Upper lobe of left lung (tissue), 6 donors: ENCODE measurements at regions not wholly inside any gene's neighbourhood (a gene's known extent, or its start where the extent isn't known, plus 50 kb on each side); places are given as distances from the start of the nearest gene placed in this dataset.

Experiments used
- ATAC-seq, 2 donors: fragments of 200-7000 bp; cut with Tn5 transposase; one replicate each; pipeline ENCODE4 v1.9.1; 2022; ENCODE audit warnings: mild to moderate bottlenecking in 2 of 2, moderate library complexity in 2 of 2; ENCODE audit not compliant: low FRiP score in 2 of 2
- DNase-seq, 2 donors: peaks; one replicate each; pipeline ENCODE4 v3.0.0-alpha.2; 2019 to 2020
- H3K27ac ChIP-seq, 4 donors: fragments of 200-600 bp; sonication (generic); one replicate each; pipeline ENCODE4 v1.5.1; 2016 to 2019
- H3K27me3 ChIP-seq, 4 donors: fragments of 200-600 bp; sonication (generic); one replicate each; pipeline ENCODE4 v1.5.1; 2017 to 2019
- H3K36me3 ChIP-seq, 4 donors: fragments of 200-600 bp; sonication (generic); one replicate each; pipeline ENCODE4 v1.5.1; 2016 to 2019
- H3K4me1 ChIP-seq, 4 donors: fragments of 200-600 bp; sonication (generic); one replicate each; pipeline ENCODE4 v1.5.1; 2018 to 2019
- H3K4me3 ChIP-seq, 4 donors: fragments of 200-600 bp; sonication (generic); one replicate each; pipeline ENCODE4 v1.5.1; 2017 to 2019; ENCODE audit warnings: mild to moderate bottlenecking in 2 of 4, moderate library complexity in 1 of 4
- H3K9me3 ChIP-seq, 4 donors: fragments of 200-600 bp; sonication (generic); one replicate each; pipeline ENCODE4 v1.5.1; 2018 to 2019
- EP300 ChIP-seq, 4 donors: sonication (generic); formaldehyde crosslinking; IDR thresholded peaks; one replicate each; pipeline ENCODE4 v1.5.1; 2017; ENCODE audit warnings: antibody characterized with exemption in 4 of 4, control low read depth in 2 of 4
- POLR2A ChIP-seq, 4 donors: fragments of 450-650 bp; IDR thresholded peaks; one replicate each; pipeline ENCODE4 v1.5.1; 2016 to 2017; ENCODE audit warnings: antibody characterized with exemption in 4 of 4, mild to moderate bottlenecking in 2 of 4
- POLR2AphosphoS5 ChIP-seq, 2 donors: sonication (generic); formaldehyde crosslinking; IDR thresholded peaks; one replicate each; pipeline ENCODE4 v1.5.1; 2017; ENCODE audit warnings: antibody characterized with exemption in 2 of 2
- WGBS, 2 donors: methylation state at CpG; one replicate each; pipeline ENCODE4 v1.1.5; 2017 to 2018; 5-methylcytosine and 5-hydroxymethylcytosine counted together
- TF ChIP-seq, protein P1 (sequence below), 6 experiments: fragments of 450-650 bp in 4 of 6; fragments of 200-600 bp in 2 of 6; sonication (generic) in 2 of 6; IDR thresholded peaks; one replicate each; pipeline ENCODE4 v1.5.1; 2016 to 2019; ENCODE audit warnings: antibody characterized with exemption in 6 of 6
- donor health status: DM: no; HTN: no; CAD: no; lungs with moderate emphysema.
- donor health status: DM: no; HTN: yes; CAD: no; lungs with severe emphysema.

DNA sequence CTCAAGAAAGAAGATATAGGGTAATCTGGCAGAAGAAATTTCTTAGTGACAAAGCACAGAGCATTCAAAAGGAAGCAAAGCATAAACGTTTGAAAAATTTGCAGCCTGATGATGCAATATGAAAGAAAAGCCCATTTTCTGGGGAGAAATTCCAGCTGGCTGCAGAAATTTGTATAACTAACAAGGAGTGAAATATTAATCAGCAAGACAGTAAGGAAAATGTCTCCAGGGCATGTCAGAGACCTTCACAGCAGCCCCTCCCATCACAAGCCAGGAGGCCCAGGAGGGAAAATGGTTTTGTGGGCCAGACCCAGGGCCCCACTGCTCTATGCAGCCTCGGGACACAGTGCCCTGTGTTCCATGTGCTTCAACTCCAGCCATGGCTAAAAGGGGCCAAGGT is 359.4 kb downstream of the HINT1 start:
- Histone ChIP-seq H3K4me3 (no peak overlapping the region), H3K27me3 (no peaks in the 10 kb centered on the region), H3K36me3 (no peaks in the 10 kb centered on the region), H3K9me3 (peaks cover 0 to 3% (median 0%) of the 10 kb centered on the region in 4 donors), H3K4me1 (no peaks in the 10 kb centered on the region), H3K27ac (no peak overlapping the region)
- TF ChIP-seq EP300 (IDR thresholded peaks at IDR 0.05) (no peak), POLR2AphosphoS5 (IDR thresholded peaks at IDR 0.05) (no peak), POLR2A (IDR thresholded peaks at IDR 0.05) (no peak)
- TF ChIP-seq, protein P1, sequence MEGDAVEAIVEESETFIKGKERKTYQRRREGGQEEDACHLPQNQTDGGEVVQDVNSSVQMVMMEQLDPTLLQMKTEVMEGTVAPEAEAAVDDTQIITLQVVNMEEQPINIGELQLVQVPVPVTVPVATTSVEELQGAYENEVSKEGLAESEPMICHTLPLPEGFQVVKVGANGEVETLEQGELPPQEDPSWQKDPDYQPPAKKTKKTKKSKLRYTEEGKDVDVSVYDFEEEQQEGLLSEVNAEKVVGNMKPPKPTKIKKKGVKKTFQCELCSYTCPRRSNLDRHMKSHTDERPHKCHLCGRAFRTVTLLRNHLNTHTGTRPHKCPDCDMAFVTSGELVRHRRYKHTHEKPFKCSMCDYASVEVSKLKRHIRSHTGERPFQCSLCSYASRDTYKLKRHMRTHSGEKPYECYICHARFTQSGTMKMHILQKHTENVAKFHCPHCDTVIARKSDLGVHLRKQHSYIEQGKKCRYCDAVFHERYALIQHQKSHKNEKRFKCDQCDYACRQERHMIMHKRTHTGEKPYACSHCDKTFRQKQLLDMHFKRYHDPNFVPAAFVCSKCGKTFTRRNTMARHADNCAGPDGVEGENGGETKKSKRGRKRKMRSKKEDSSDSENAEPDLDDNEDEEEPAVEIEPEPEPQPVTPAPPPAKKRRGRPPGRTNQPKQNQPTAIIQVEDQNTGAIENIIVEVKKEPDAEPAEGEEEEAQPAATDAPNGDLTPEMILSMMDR (IDR thresholded peaks at IDR 0.05): no peak
- DNase-seq: no peak
- ATAC-seq: no peak
- 28 to 63% methylated on average over 1 to 2 of the region's 2 CpGs for WGBS, 2 donors

DNA sequence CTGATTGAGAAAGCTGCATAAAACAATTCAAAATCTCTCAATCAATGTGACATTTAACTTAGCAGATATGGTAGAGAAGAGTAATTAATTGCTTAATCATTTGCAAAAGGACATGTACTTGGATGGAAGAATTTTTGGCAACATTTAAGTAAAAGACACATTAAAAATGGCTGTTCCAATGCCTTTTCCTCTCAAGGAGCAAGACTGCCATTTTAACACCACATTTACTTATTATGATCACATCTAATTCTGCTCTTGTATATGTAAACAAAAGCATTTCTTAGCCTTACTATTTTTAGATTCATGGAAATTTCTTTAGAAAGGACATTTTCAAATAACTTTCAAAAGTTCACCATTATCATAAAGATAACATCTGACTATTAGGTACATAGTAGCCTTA is 360.0 kb downstream of the HINT1 start:
- Histone ChIP-seq H3K4me1 (no peaks in the 10 kb centered on the region), H3K27ac (no peak overlapping the region), H3K36me3 (no peaks in the 10 kb centered on the region), H3K27me3 (no peaks in the 10 kb centered on the region), H3K4me3 (no peak overlapping the region), H3K9me3 (peaks cover 0 to 3% (median 1%) of the 10 kb centered on the region in 4 donors)
- no peak for TF ChIP-seq POLR2A (IDR thresholded peaks at IDR 0.05)
- TF ChIP-seq, protein P1 (IDR thresholded peaks at IDR 0.05): no peak
- no peak for TF ChIP-seq POLR2AphosphoS5 (IDR thresholded peaks at IDR 0.05)
- TF ChIP-seq EP300 (IDR thresholded peaks at IDR 0.05): no peak
- DNase-seq (no peak), ATAC-seq (no peak)

DNA sequence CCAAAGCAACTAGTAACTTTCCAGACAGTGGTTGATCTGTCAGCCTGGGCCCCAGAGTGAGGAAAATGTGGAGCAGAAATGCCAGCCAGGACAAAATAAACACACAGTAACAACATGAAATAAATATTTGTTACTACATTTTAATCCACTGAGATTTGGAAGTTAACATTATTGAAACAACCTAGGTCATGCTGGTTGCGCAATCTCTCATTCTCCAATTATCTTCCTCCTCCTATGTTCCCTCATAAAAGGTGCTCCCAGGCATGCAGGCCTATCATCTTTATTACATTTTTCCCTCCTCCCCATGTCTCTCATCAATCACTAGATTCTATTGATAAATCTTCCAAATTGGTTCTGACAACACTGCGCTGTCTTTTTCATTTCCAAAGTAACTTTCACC is 363.1 kb downstream of the HINT1 start:
- Histone ChIP-seq H3K27ac (no peak overlapping the region), H3K36me3 (no peaks in the 10 kb centered on the region), H3K27me3 (no peaks in the 10 kb centered on the region), H3K9me3 (peaks cover 0 to 3% (median 1%) of the 10 kb centered on the region in 4 donors), H3K4me3 (no peak overlapping the region), H3K4me1 (no peaks in the 10 kb centered on the region)
- DNase-seq (no peak), ATAC-seq (no peak)
- 93 to 100% methylated on average over 2 of the region's 2 CpGs for WGBS, 2 donors
- no peak for TF ChIP-seq POLR2AphosphoS5 (IDR thresholded peaks at IDR 0.05)
- TF ChIP-seq, protein P1 (IDR thresholded peaks at IDR 0.05): no peak
- TF ChIP-seq POLR2A (IDR thresholded peaks at IDR 0.05): no peak
- TF ChIP-seq EP300 (IDR thresholded peaks at IDR 0.05): no peak

DNA sequence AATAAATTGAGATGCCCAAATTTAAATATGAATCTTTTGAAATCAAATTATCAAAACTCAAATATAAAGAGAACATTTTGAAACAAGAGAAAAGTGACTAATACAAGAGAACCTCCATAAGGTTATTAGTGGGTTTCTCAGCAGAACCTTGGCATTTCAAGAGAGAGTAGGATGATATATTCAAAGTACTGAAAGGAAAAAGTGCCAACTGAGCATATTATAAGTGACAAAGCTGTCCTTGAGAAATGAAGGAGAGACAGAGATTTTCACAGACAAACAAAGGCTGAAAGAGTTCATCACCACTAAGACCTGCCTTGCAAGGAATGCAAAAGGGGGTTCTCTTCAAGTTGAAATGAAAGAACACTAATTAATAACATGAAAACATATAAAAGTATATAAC is 366.0 kb downstream of the HINT1 start:
- DNase-seq (no peak), ATAC-seq (no peak)
- Histone ChIP-seq H3K27ac (no peak overlapping the region), H3K27me3 (no peaks in the 10 kb centered on the region), H3K4me3 (no peak overlapping the region), H3K9me3 (peaks cover 0 to 3% (median 1%) of the 10 kb centered on the region in 4 donors), H3K36me3 (no peaks in the 10 kb centered on the region), H3K4me1 (no peaks in the 10 kb centered on the region)
- no peak for TF ChIP-seq POLR2A (IDR thresholded peaks at IDR 0.05)
- TF ChIP-seq POLR2AphosphoS5 (IDR thresholded peaks at IDR 0.05): no peak
- TF ChIP-seq, protein P1 (IDR thresholded peaks at IDR 0.05): no peak
- no peak for TF ChIP-seq EP300 (IDR thresholded peaks at IDR 0.05)

DNA sequence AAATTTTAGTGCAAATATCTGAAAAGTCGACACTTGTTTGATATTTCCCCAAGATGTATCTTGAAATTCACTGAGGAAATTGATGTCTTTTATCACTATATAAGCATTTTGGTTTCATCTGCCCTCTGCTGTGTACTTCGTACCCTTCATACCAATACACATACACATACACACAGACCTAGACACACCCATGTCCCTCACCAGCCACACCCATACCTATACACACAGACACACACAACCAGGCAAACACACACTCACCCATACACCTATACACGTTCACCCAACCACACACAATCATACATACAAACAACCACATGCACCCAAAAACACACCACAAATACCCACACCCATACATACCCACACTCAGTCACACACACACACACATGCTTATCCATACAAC is 367.8 kb downstream of the HINT1 start:
- no peak for TF ChIP-seq POLR2A (IDR thresholded peaks at IDR 0.05)
- TF ChIP-seq, protein P1 (IDR thresholded peaks at IDR 0.05): no peak
- no peak for TF ChIP-seq POLR2AphosphoS5 (IDR thresholded peaks at IDR 0.05)
- TF ChIP-seq EP300 (IDR thresholded peaks at IDR 0.05): no peak
- WGBS, 2 donors: 67 to 81% methylated on average over 3 of the region's 3 CpGs
- no peak for ATAC-seq

More for the DNA sequence above, 367.8 kb downstream of the HINT1 start:
- Histone ChIP-seq H3K36me3 (no peaks in the 10 kb centered on the region), H3K4me3 (no peak overlapping the region), H3K27ac (no peak overlapping the region), H3K9me3 (peaks cover 0 to 3% (median 1%) of the 10 kb centered on the region in 4 donors), H3K27me3 (no peaks in the 10 kb centered on the region), H3K4me1 (no peaks in the 10 kb centered on the region)
- no peak for DNase-seq
